HEK293 (cell line): ENCODE measurements at regions not wholly inside any gene's neighbourhood (a gene's known extent, or its start where the extent isn't known, plus 50 kb on each side); places are given as distances from the start of the nearest gene placed in this dataset.

Experiments used
- BCL11A ChIP-seq: fragments of 450-650 bp; formaldehyde crosslinking; IDR thresholded peaks from 2 replicates; pipeline ENCODE4 v1.5.1; 2016; ENCODE audit warnings: low read depth, missing biosample characterization, missing genetic modification characterization
- BCL11B ChIP-seq: fragments of 450-650 bp; formaldehyde crosslinking; IDR thresholded peaks from 2 replicates; pipeline ENCODE4 v1.5.1; 2016; ENCODE audit warnings: low read depth, missing biosample characterization, missing genetic modification characterization
- REST ChIP-seq: fragments of 450-650 bp; formaldehyde crosslinking; IDR thresholded peaks from 2 replicates; pipeline ENCODE4 v1.5.1; 2016; ENCODE audit warnings: missing biosample characterization, missing genetic modification characterization
- SP2 ChIP-seq: fragments of 450-650 bp; formaldehyde crosslinking; IDR thresholded peaks from 2 replicates; pipeline ENCODE4 v1.5.1; 2016; ENCODE audit warnings: missing biosample characterization, missing genetic modification characterization
- YY2 ChIP-seq: fragments of 450-650 bp; formaldehyde crosslinking; IDR thresholded peaks from 2 replicates; pipeline ENCODE4 v1.5.1; 2016; ENCODE audit warnings: missing biosample characterization, missing genetic modification characterization
- ZBTB21 ChIP-seq: fragments of 450-650 bp; formaldehyde crosslinking; IDR thresholded peaks from 2 replicates; pipeline ENCODE4 v1.5.1; 2017; ENCODE audit warnings: missing biosample characterization, missing genetic modification characterization
- ZBTB8A ChIP-seq: fragments of 450-650 bp; formaldehyde crosslinking; IDR thresholded peaks from 2 replicates; pipeline ENCODE4 v1.5.1; 2016; ENCODE audit warnings: missing biosample characterization, missing genetic modification characterization
- ZNF404 ChIP-seq: fragments of 450-650 bp; formaldehyde crosslinking; IDR thresholded peaks from 2 replicates; pipeline ENCODE4 v1.5.1; 2017; ENCODE audit warnings: missing biosample characterization, missing genetic modification characterization
- TF ChIP-seq, protein P1 (sequence below): fragments of 450-650 bp; formaldehyde crosslinking; IDR thresholded peaks from 2 replicates; pipeline ENCODE4 v1.5.1; 2016; ENCODE audit warnings: missing biosample characterization, missing genetic modification characterization
- TF ChIP-seq, protein P2 (sequence below): fragments of 450-650 bp; formaldehyde crosslinking; IDR thresholded peaks from 2 replicates; pipeline ENCODE4 v1.5.1; 2016; ENCODE audit warnings: missing biosample characterization, missing genetic modification characterization
- TF ChIP-seq, protein P3 (sequence below): fragments of 450-650 bp; formaldehyde crosslinking; IDR thresholded peaks from 2 replicates; pipeline ENCODE4 v1.5.1; 2016; ENCODE audit warnings: missing biosample characterization, missing genetic modification characterization

GRCh38 chr7:19463581-19463980 is 245.3 kb downstream of the POLR1F start:
- TF ChIP-seq SP2 (tag by site-specific recombination) (no peak), BCL11A (tag by site-specific recombination) (no peak), ZBTB21 (tag by site-specific recombination) (no peak), BCL11B (tag by site-specific recombination) (no peak), YY2 (tag by site-specific recombination) (no peak), ZBTB8A (tag by site-specific recombination) (no peak), REST (tag by site-specific recombination) (no peak), ZNF404 (tag by site-specific recombination) (no peak)
- TF ChIP-seq, protein P1, sequence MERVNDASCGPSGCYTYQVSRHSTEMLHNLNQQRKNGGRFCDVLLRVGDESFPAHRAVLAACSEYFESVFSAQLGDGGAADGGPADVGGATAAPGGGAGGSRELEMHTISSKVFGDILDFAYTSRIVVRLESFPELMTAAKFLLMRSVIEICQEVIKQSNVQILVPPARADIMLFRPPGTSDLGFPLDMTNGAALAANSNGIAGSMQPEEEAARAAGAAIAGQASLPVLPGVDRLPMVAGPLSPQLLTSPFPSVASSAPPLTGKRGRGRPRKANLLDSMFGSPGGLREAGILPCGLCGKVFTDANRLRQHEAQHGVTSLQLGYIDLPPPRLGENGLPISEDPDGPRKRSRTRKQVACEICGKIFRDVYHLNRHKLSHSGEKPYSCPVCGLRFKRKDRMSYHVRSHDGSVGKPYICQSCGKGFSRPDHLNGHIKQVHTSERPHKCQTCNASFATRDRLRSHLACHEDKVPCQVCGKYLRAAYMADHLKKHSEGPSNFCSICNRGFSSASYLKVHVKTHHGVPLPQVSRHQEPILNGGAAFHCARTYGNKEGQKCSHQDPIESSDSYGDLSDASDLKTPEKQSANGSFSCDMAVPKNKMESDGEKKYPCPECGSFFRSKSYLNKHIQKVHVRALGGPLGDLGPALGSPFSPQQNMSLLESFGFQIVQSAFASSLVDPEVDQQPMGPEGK: no peak
- TF ChIP-seq, protein P2, sequence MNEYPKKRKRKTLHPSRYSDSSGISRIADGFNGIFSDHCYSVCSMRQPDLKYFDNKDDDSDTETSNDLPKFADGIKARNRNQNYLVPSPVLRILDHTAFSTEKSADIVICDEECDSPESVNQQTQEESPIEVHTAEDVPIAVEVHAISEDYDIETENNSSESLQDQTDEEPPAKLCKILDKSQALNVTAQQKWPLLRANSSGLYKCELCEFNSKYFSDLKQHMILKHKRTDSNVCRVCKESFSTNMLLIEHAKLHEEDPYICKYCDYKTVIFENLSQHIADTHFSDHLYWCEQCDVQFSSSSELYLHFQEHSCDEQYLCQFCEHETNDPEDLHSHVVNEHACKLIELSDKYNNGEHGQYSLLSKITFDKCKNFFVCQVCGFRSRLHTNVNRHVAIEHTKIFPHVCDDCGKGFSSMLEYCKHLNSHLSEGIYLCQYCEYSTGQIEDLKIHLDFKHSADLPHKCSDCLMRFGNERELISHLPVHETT (tag by site-specific recombination): no peak
- TF ChIP-seq, protein P3, sequence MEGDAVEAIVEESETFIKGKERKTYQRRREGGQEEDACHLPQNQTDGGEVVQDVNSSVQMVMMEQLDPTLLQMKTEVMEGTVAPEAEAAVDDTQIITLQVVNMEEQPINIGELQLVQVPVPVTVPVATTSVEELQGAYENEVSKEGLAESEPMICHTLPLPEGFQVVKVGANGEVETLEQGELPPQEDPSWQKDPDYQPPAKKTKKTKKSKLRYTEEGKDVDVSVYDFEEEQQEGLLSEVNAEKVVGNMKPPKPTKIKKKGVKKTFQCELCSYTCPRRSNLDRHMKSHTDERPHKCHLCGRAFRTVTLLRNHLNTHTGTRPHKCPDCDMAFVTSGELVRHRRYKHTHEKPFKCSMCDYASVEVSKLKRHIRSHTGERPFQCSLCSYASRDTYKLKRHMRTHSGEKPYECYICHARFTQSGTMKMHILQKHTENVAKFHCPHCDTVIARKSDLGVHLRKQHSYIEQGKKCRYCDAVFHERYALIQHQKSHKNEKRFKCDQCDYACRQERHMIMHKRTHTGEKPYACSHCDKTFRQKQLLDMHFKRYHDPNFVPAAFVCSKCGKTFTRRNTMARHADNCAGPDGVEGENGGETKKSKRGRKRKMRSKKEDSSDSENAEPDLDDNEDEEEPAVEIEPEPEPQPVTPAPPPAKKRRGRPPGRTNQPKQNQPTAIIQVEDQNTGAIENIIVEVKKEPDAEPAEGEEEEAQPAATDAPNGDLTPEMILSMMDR: no peak
